Prostate gland (tissue), 2 donors: ENCODE measurements at regions not wholly inside any gene's neighbourhood (a gene's known extent, or its start where the extent isn't known, plus 50 kb on each side); places are given as distances from the start of the nearest gene placed in this dataset.

Source experiments
- DNase-seq: peaks from one replicate; pipeline ENCODE4 v3.0.0-alpha.2; 2019; ENCODE audit warnings: low spot score
- H3K27ac ChIP-seq, 2 donors: fragments of 200-600 bp; sonication (generic); 2 replicates each; pipeline ENCODE4 v1.5.1; 2017 to 2019
- H3K27me3 ChIP-seq: fragments of 200-600 bp; sonication (generic); replicated peaks from 2 replicates; pipeline ENCODE4 v1.5.1; 2019; ENCODE audit not compliant: insufficient read depth
- H3K36me3 ChIP-seq, 2 donors: fragments of 200-600 bp; sonication (generic); 1 replicate in 1 of 2; 2 replicates in 1 of 2; pipeline versions ENCODE4 v1.5.1 to v1.8.1; 2017 to 2019
- H3K4me1 ChIP-seq: fragments of 200-600 bp; sonication (generic); replicated peaks from 2 replicates; pipeline ENCODE4 v1.5.1; 2019
- H3K4me3 ChIP-seq, 2 donors: fragments of 200-600 bp; sonication (generic); 2 replicates each; pipeline ENCODE4 v1.5.1; 2017 to 2019
- H3K9me3 ChIP-seq: fragments of 200-600 bp; sonication (generic); 2 replicates; pipeline ENCODE4 v1.5.1; 2017
- POLR2A ChIP-seq: fragments of 450-650 bp; IDR thresholded peaks from one replicate; pipeline ENCODE4 v1.6.1; 2016; ENCODE audit warnings: antibody characterized with exemption, mild to moderate bottlenecking
- POLR2AphosphoS5 ChIP-seq: sonication (generic); formaldehyde crosslinking; IDR thresholded peaks from one replicate; pipeline ENCODE4 v1.6.1; 2017; ENCODE audit warnings: antibody characterized with exemption
- WGBS: methylation state at CpG from one replicate; pipeline ENCODE4 v1.1.5; 2018; 5-methylcytosine and 5-hydroxymethylcytosine counted together
- intact Hi-C: fragments of 100-400 bp; cut with DNase I; formaldehyde crosslinking; loops from one replicate; pipeline ENCODE4 v1.14.2; 2022
- TF ChIP-seq, protein P1 (sequence below), 4 experiments: fragments of 200-600 bp in 2 of 4; fragments of 450-650 bp in 2 of 4; sonication (generic) in 2 of 4; IDR thresholded peaks; 1 replicate in 3 of 4; 2 replicates in 1 of 4; pipeline ENCODE4 v1.5.1; 2016 to 2019; ENCODE audit warnings: antibody characterized with exemption in 4 of 4, mild to moderate bottlenecking in 2 of 4, moderate library complexity in 2 of 4

DNA sequence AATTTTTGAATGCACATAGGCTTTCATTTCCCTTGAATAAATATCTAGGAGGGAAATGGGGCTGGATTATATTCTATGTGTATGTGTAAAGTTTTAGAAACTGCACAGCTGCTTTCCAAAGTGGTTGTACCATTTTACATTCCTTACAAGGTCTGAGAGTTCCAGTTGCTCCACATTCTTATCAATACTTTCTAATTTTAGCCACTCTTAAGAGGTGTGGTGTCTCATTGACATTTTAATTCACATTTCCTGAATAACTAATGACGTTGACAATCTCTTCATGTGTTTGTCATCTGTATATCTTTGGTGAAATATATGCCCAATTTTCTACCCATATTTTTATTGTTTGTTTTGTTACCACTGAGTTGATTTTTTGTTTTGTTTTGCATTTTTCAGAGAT lies 74.6 kb upstream of the VASH1 start:
- Histone ChIP-seq H3K9me3 (no peaks in the 10 kb centered on the region), H3K27me3 (no peaks in the 10 kb centered on the region), H3K36me3 (no peaks in the 10 kb centered on the region), H3K27ac (no peak overlapping the region), H3K4me3 (no peak overlapping the region), H3K4me1 (no peaks in the 10 kb centered on the region)
- intact Hi-C loops: no loop called here
- no peak for DNase-seq
- 87% methylated on average over 1 of the region's 1 CpG for WGBS
- no peak for TF ChIP-seq POLR2AphosphoS5
- TF ChIP-seq, protein P1, sequence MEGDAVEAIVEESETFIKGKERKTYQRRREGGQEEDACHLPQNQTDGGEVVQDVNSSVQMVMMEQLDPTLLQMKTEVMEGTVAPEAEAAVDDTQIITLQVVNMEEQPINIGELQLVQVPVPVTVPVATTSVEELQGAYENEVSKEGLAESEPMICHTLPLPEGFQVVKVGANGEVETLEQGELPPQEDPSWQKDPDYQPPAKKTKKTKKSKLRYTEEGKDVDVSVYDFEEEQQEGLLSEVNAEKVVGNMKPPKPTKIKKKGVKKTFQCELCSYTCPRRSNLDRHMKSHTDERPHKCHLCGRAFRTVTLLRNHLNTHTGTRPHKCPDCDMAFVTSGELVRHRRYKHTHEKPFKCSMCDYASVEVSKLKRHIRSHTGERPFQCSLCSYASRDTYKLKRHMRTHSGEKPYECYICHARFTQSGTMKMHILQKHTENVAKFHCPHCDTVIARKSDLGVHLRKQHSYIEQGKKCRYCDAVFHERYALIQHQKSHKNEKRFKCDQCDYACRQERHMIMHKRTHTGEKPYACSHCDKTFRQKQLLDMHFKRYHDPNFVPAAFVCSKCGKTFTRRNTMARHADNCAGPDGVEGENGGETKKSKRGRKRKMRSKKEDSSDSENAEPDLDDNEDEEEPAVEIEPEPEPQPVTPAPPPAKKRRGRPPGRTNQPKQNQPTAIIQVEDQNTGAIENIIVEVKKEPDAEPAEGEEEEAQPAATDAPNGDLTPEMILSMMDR (IDR thresholded peaks at IDR 0.05): no peak
- TF ChIP-seq POLR2A: no peak

DNA sequence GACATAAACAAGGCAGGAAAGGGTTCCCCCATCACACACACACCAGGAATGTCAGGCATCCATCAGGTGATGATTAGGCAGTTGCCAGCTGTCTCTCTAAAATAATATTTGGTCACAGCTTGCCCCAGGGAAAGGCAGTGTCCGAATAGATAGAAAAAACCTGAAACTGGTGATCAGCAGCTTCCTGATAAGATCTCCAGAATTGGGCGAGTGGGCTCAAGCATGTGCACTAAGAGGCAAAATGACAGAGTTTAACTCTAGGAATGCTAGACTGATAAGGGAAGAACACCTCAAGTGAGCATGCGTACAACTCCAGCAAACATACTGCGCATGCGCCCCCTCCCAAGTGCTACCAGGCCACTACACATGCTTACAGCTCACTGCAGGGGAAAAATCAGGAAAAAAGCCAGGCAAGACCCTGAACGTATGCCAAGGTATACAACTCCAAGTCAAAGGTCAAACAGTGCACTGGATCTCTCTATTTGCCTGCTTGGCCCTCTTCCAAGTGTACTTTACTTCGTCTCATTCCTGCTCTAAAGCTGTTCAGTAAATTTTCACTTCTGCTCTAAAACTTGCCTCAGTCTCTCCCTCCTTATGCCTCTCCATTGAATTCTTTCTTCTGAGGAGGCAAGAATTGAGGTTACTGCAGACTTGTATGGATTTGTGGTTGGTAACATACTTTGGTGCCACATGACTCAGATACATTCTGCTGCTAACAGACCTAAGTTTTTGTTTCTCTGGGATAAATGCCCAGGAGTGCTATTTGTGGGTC lies 73.5 kb upstream of the VASH1 start:
- Histone ChIP-seq H3K9me3 (no peaks in the 10 kb centered on the region), H3K27ac (no peak overlapping the region), H3K36me3 (no peaks in the 10 kb centered on the region), H3K4me3 (no peak overlapping the region), H3K4me1 (no peaks in the 10 kb centered on the region), H3K27me3 (no peaks in the 10 kb centered on the region)
- DNase-seq: no peak
- TF ChIP-seq, protein P1 (IDR thresholded peaks at IDR 0.05): no peak
- TF ChIP-seq POLR2A: no peak
- intact Hi-C loops: no loop called here
- 63% methylated on average over 7 of the region's 7 CpGs for WGBS

DNA sequence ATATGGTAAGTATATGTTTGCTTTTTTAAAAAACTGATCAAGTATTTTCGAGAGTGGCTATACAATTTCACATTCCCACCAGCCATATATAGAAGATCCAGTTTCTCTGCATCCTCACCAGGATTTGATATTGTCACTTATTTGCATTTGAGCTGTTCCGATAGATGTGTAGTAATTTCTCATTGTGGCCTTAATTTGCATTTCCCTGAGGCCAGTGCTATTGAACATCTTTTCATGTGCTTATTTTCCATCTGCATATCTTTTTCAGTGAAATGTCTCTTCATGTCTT lies 72.9 kb upstream of the VASH1 start:
- intact Hi-C loops: no loop called here
- Histone ChIP-seq H3K4me3 (no peak overlapping the region), H3K27ac (no peak overlapping the region), H3K27me3 (no peaks in the 10 kb centered on the region), H3K4me1 (no peaks in the 10 kb centered on the region), H3K9me3 (no peaks in the 10 kb centered on the region), H3K36me3 (no peaks in the 10 kb centered on the region)
- no peak for TF ChIP-seq POLR2A
- TF ChIP-seq POLR2AphosphoS5: no peak
- TF ChIP-seq, protein P1 (IDR thresholded peaks at IDR 0.05): no peak
- no peak for DNase-seq
- WGBS: 92% methylated on average over 2 of the region's 2 CpGs

DNA sequence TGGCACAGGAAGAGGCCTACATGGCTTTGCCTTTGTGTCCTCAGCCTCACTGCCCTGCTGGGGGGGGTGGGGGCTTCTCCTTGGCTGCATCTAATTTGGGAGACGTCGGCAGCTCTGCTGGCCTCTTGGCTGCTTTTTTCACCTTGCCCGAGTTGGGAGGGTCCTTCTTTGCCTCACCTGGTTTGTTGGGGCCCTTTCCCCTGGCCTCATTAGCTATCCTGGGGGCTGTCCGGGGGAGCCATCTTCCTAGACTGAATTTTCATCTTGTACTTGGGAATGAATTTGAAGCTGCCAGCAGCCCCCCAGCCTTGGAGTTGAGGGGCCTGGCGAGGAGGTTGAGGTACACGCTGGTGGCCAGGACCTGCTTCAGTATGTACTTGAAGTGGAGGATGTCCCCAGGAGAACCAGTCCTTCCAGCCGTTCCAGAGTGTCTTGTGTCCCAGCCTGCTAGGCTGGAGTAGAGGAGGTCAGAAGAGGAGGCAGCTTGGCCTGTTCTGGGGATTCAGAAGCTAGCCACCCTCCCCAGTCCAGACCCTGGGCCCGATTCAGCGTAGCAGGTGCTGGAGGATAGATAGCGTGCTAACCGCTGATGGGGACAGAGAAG lies 70.7 kb upstream of the VASH1 start:
- no peak overlapping the region for H3K4me3 ChIP-seq
- no peaks in the 10 kb centered on the region for H3K4me1 ChIP-seq
- H3K36me3 ChIP-seq: no peaks in the 10 kb centered on the region
- H3K27ac ChIP-seq: no peak overlapping the region
- no peaks in the 10 kb centered on the region for H3K27me3 ChIP-seq
- no peak for TF ChIP-seq POLR2A
- TF ChIP-seq POLR2AphosphoS5: no peak
- no peaks in the 10 kb centered on the region for H3K9me3 ChIP-seq
- intact Hi-C loops: no loop called here
- no peak for DNase-seq
- WGBS: 88% methylated on average over 11 of the region's 11 CpGs

DNA sequence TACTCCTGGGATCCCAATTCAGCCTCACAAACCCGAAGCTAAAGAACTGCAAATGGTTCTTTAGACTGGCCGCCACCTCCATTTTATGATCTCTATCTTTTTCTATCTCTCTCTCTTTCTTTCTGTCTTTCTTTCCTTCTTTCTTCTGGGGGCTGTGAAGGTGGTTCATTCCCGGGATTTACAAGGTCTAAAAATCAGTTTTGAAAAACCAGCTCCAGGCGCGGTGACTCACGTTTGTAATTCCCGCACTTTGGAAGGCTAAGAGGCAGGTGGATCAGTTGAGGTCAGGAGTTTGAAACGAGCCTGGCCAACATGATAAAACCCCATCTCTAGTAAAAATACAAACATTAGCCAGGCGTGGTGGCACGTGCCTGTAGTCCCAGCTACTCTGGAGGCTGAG lies 67.2 kb upstream of the VASH1 start:
- TF ChIP-seq, protein P1 (IDR thresholded peaks at IDR 0.05): no peak
- TF ChIP-seq POLR2AphosphoS5 (no peak), POLR2A (no peak)
- no peak overlapping the region for H3K27ac ChIP-seq
- no peaks in the 10 kb centered on the region for H3K9me3 ChIP-seq
- intact Hi-C loops: no loop called here
- no peaks in the 10 kb centered on the region for H3K27me3 ChIP-seq
- no peaks in the 10 kb centered on the region for H3K36me3 ChIP-seq
- H3K4me1 ChIP-seq: no peaks in the 10 kb centered on the region
- H3K4me3 ChIP-seq: no peak overlapping the region
- no peak for DNase-seq
- WGBS: 58% methylated on average over 10 of the region's 10 CpGs
